Glomerular visceral epithelial cell (primary cell): ENCODE measurements at regions not wholly inside any gene's neighbourhood (a gene's known extent, or its start where the extent isn't known, plus 50 kb on each side); places are given as distances from the start of the nearest gene placed in this dataset.
"Not testable (repeated sequence)": the region's sequence is repeated elsewhere in the genome, so short reads cannot be mapped to it uniquely, and the experiment has no call there.

Experiments
- DNase-seq: peaks from one replicate; pipeline ENCODE4 v3.0.0-alpha.2; 2016; ENCODE audit errors: extremely low spot score

GRCh38 chr13:81171065-81171647 is 830.2 kb upstream of the SPRY2 start:
- DNase-seq = peak; percentile 25

- not testable (repeated sequence) for DNase-seq
Observed at GRCh38 chr13:81163823-81164222, 822.9 kb upstream of the SPRY2 start.

GRCh38 chr13:81153478-81153877 is 812.6 kb upstream of the SPRY2 start:
- DNase-seq = no peak

GRCh38 chr13:81148822-81149221 is 807.9 kb upstream of the SPRY2 start:
- DNase-seq = no peak

- DNase-seq = not testable (repeated sequence)
Observed at GRCh38 chr13:81146576-81146975, 805.6 kb upstream of the SPRY2 start.

GRCh38 chr13:81142306-81142999 is 801.5 kb upstream of the SPRY2 start:
- no peak for DNase-seq

- no peak for DNase-seq
Observed at GRCh38 chr13:81140675-81141074, 799.7 kb upstream of the SPRY2 start.

GRCh38 chr13:81139987-81140386 is 799.1 kb upstream of the SPRY2 start:
- no peak for DNase-seq

- no peak for DNase-seq
Observed at GRCh38 chr13:81138353-81138980, 797.5 kb upstream of the SPRY2 start.

- DNase-seq = peak; percentile 4
Observed at GRCh38 chr13:81133066-81133465, 792.1 kb upstream of the SPRY2 start.

- DNase-seq = no peak
Observed at GRCh38 chr13:81117416-81117815, 776.5 kb upstream of the SPRY2 start.

GRCh38 chr13:81116461-81117282 is 775.7 kb upstream of the SPRY2 start:
- DNase-seq = no peak

GRCh38 chr13:81109026-81109425 is 768.1 kb upstream of the SPRY2 start:
- no peak for DNase-seq

- DNase-seq = no peak
Observed at GRCh38 chr13:81106348-81106747, 765.4 kb upstream of the SPRY2 start.

GRCh38 chr13:81104035-81104715 is 763.2 kb upstream of the SPRY2 start:
- DNase-seq = no peak

- DNase-seq = not testable (repeated sequence)
Observed at GRCh38 chr13:81102066-81102465, 761.1 kb upstream of the SPRY2 start.

- DNase-seq = peak; percentile 11
Observed at GRCh38 chr13:81089371-81090157, 748.6 kb upstream of the SPRY2 start.

GRCh38 chr13:81080911-81081454 is 740.1 kb upstream of the SPRY2 start:
- DNase-seq = no peak

- no peak for DNase-seq
Observed at GRCh38 chr13:81078048-81078447, 737.1 kb upstream of the SPRY2 start.

GRCh38 chr13:81069822-81070221 is 728.9 kb upstream of the SPRY2 start:
- DNase-seq = not testable (repeated sequence)

- no peak for DNase-seq
Observed at GRCh38 chr13:81058916-81059290, 718.0 kb upstream of the SPRY2 start.
